Esophagus muscularis mucosa (tissue), 4 donors: ENCODE measurements at regions not wholly inside any gene's neighbourhood (a gene's known extent, or its start where the extent isn't known, plus 50 kb on each side); places are given as distances from the start of the nearest gene placed in this dataset.

Experiments used
- DNase-seq: peaks from one replicate; pipeline ENCODE4 v3.0.0-alpha.2; 2017; ENCODE audit errors: extremely low spot score
- H3K27ac ChIP-seq, 4 donors: fragments of 200-600 bp; sonication (generic); replicated peaks in 1 of 4; 1 replicate in 3 of 4; 2 replicates in 1 of 4; pipeline ENCODE4 v1.5.1; 2016 to 2019; ENCODE audit warnings: mild to moderate bottlenecking in 1 of 4
- H3K27me3 ChIP-seq, 4 donors: fragments of 200-600 bp; sonication (generic); one replicate each; pipeline versions ENCODE4 v1.5.1 to v1.6.0; 2016 to 2019
- H3K36me3 ChIP-seq, 4 donors: fragments of 200-600 bp; sonication (generic); one replicate each; pipeline ENCODE4 v1.5.1; 2016 to 2019
- H3K4me1 ChIP-seq, 4 donors: fragments of 200-600 bp; sonication (generic); one replicate each; pipeline ENCODE4 v1.5.1; 2016 to 2019
- H3K4me3 ChIP-seq, 4 donors: fragments of 200-600 bp; sonication (generic); 1 replicate in 2 of 4; 2 replicates in 2 of 4; pipeline ENCODE4 v1.5.1; 2016 to 2019; ENCODE audit warnings: mild to moderate bottlenecking in 4 of 4, moderate library complexity in 1 of 4
- H3K9me3 ChIP-seq, 4 donors: fragments of 200-600 bp; sonication (generic); 1 replicate in 3 of 4; 2 replicates in 1 of 4; pipeline ENCODE4 v1.5.1; 2016 to 2019
- EP300 ChIP-seq: sonication (generic); formaldehyde crosslinking; IDR thresholded peaks from one replicate; pipeline ENCODE4 v1.6.1; 2017; ENCODE audit warnings: antibody characterized with exemption
- POLR2A ChIP-seq: fragments of 450-650 bp; IDR thresholded peaks from one replicate; pipeline ENCODE4 v1.6.1; 2017; ENCODE audit warnings: antibody characterized with exemption, moderate library complexity, mild to moderate bottlenecking, low read depth
- POLR2AphosphoS5 ChIP-seq, 2 donors: sonication (generic); formaldehyde crosslinking; IDR thresholded peaks; one replicate each; pipeline ENCODE4 v1.6.1; 2017; ENCODE audit warnings: antibody characterized with exemption in 2 of 2
- WGBS: methylation state at CpG from one replicate; pipeline ENCODE4 v1.1.5; 2018; 5-methylcytosine and 5-hydroxymethylcytosine counted together
- intact Hi-C: fragments of 100-400 bp; cut with DNase I; formaldehyde crosslinking; loops from one replicate; pipeline ENCODE4 v1.15.1; 2023
- TF ChIP-seq, protein P1 (sequence below), 3 experiments: fragments of 200-600 bp in 2 of 3; fragments of 450-650 bp in 1 of 3; sonication (generic) in 2 of 3; IDR thresholded peaks; one replicate each; pipeline ENCODE4 v1.5.1; 2017 to 2019; ENCODE audit warnings: antibody characterized with exemption in 3 of 3, mild to moderate bottlenecking in 2 of 3, moderate library complexity in 1 of 3

DNA sequence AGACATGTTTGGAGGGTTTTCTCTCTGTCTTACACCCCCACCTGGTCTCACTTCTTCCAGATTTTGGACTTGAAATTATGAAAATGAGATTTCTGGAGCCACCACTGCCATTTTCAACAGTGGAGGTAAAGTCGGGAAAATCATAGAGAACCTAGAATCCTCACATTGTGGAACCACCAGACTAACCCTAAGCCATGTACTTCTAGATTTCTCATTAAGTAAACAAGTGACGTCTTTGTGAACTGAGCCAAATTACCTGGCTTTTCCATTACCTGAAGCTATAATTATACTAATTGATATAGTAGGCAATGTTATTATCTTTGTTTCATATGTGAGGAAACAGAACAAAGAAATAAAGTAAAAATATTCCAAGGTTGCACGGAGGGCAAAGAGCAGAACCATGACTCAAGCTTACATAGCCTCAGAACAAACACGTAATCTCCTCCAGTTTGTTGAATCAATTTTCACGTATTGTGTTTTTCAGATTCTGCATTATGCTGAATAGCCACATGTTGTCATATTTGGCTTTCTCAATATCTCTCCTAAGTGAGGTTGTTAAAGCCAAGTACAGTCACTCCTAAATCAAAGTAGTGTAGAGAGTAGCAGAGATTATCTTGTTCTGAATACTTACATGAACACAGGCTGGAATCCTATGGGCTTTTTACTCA, 101.3 kb upstream of the CMC1 start:
- WGBS: 76% methylated on average over 5 of the region's 5 CpGs
- Histone ChIP-seq H3K27me3 (no peaks in the 10 kb centered on the region), H3K36me3 (no peaks in the 10 kb centered on the region), H3K4me3 (no peak overlapping the region), H3K9me3 (no peaks in the 10 kb centered on the region), H3K27ac (peak overlapping the region in 2 of 4 donors; percentile 35 to 61), H3K4me1 (peaks cover 0 to 9% (median 2%) of the 10 kb centered on the region in 4 donors)
- no peak for DNase-seq
- TF ChIP-seq POLR2A (no peak), EP300 (no peak), POLR2AphosphoS5 (IDR thresholded peaks at IDR 0.05) (no peak)
- TF ChIP-seq, protein P1, sequence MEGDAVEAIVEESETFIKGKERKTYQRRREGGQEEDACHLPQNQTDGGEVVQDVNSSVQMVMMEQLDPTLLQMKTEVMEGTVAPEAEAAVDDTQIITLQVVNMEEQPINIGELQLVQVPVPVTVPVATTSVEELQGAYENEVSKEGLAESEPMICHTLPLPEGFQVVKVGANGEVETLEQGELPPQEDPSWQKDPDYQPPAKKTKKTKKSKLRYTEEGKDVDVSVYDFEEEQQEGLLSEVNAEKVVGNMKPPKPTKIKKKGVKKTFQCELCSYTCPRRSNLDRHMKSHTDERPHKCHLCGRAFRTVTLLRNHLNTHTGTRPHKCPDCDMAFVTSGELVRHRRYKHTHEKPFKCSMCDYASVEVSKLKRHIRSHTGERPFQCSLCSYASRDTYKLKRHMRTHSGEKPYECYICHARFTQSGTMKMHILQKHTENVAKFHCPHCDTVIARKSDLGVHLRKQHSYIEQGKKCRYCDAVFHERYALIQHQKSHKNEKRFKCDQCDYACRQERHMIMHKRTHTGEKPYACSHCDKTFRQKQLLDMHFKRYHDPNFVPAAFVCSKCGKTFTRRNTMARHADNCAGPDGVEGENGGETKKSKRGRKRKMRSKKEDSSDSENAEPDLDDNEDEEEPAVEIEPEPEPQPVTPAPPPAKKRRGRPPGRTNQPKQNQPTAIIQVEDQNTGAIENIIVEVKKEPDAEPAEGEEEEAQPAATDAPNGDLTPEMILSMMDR (IDR thresholded peaks at IDR 0.05): no peak
- intact Hi-C loops: no loop called here

DNA sequence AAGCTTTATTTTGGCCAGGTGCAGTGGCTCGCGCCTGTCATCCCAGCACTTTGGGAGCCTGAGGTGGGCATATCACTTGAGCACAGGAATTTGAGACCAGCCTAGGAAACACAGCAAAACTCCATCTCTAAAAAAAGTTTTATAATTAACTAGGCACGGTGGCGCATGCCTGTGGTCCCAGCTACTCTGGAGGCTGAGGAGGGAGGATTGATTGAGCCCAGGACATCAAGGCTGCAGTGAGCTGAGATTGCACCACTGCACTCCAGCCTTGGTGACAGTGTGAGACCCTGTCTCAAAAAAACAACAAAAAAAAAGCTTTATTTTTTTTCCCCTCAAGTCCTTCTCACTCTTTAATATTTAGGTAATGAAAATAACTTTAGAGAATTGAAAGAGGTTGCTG, 100.8 kb upstream of the CMC1 start:
- Histone ChIP-seq H3K4me1 (peaks cover 0 to 9% (median 2%) of the 10 kb centered on the region in 4 donors), H3K27ac (no peak overlapping the region), H3K4me3 (no peak overlapping the region), H3K36me3 (no peaks in the 10 kb centered on the region), H3K27me3 (no peaks in the 10 kb centered on the region), H3K9me3 (no peaks in the 10 kb centered on the region)
- 91% methylated on average over 4 of the region's 4 CpGs for WGBS
- intact Hi-C loops: no loop called here
- no peak for DNase-seq
- no peak for TF ChIP-seq POLR2A
- TF ChIP-seq POLR2AphosphoS5 (IDR thresholded peaks at IDR 0.05): no peak

DNA sequence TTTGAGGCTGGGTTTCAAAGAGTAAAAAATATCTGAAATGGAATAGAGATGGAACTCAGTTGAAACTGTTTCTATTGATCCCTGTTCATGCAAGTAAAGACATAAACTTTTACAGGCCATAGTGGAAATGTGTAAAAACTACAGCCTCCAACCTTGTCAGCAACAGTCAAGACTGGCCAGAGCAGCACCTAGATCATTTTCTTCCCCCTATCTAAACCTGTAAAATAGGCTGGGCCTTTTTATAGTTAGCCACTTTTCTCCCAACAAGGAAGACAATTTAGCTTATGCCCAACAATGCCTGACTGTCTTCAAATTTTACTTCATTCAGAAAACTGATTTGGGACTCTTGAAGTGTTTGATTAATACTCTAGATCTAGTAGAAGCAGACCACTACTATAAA, 91.5 kb upstream of the CMC1 start:
- TF ChIP-seq POLR2AphosphoS5 (IDR thresholded peaks at IDR 0.05) (no peak), EP300 (no peak), POLR2A (no peak)
- TF ChIP-seq, protein P1 (IDR thresholded peaks at IDR 0.05): no peak
- H3K4me3 ChIP-seq: no peak overlapping the region
- H3K27me3 ChIP-seq: no peaks in the 10 kb centered on the region
- H3K27ac ChIP-seq: no peak overlapping the region
- DNase-seq: no peak
- H3K9me3 ChIP-seq: no peaks in the 10 kb centered on the region
- intact Hi-C loops: no loop called here
- peaks cover 0 to 9% (median 4%) of the 10 kb centered on the region in 4 donors for H3K4me1 ChIP-seq
- no peaks in the 10 kb centered on the region for H3K36me3 ChIP-seq

DNA sequence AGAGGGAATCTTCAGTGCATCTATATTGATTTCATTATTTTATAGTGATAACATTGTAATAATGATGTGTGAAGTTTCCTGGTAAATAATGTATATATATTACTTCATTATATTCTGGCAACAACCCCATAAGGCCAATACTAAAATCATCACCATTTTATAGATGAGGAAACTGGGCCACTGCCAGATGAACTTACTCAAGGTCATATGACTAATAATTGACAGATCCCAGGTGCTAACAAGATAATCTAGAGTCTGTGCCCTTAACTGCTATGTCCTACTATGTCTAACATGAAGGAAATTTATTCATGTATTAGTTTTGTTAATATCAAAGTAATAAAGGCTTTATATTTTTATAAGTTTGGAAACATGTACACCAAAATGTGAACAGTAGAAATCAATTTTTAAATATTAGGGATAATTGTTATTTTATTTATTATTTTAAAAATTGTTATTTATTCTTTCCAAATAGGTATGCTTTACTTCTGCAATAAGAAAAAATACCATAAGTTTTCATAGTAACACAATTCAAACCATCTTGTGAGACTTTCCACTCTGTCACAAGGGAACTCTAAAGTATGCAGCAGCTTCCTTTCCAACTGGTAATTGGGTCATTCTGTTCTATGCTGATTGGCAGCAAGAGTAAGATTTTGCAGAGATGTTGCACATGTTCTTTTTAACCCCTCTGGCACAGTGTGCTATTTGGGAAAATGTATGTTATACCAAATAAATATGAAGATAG, 90.8 kb upstream of the CMC1 start:
- TF ChIP-seq POLR2AphosphoS5 (IDR thresholded peaks at IDR 0.05) (no peak), POLR2A (no peak), EP300 (no peak)
- TF ChIP-seq, protein P1 (IDR thresholded peaks at IDR 0.05): no peak
- intact Hi-C loops: no loop called here
- no peaks in the 10 kb centered on the region for H3K9me3 ChIP-seq
- H3K36me3 ChIP-seq: no peaks in the 10 kb centered on the region
- no peak for DNase-seq
- H3K4me1 ChIP-seq: peaks cover 0 to 9% (median 4%) of the 10 kb centered on the region in 4 donors
- H3K4me3 ChIP-seq: no peak overlapping the region
- H3K27me3 ChIP-seq: no peaks in the 10 kb centered on the region
- H3K27ac ChIP-seq: no peak overlapping the region

DNA sequence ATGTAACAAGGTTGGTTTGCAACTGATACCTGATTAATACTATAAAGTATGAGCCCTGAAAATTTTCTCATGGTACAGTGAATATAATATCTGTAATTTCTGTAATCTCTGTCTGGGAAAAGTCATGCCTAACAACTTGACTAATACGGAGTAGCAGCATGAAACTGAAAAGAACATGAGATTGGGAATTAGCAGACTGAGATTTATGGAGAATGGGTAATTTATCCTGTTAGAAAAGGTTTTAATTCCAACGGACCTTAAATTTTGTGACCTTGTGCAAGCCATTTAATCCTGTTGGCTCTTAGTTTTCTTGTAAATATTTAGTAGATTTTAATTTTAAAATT, 90.2 kb upstream of the CMC1 start:
- no peaks in the 10 kb centered on the region for H3K36me3 ChIP-seq
- H3K9me3 ChIP-seq: no peaks in the 10 kb centered on the region
- H3K27me3 ChIP-seq: no peaks in the 10 kb centered on the region
- 62% methylated on average over 2 of the region's 2 CpGs for WGBS
- peaks cover 0 to 9% (median 4%) of the 10 kb centered on the region in 4 donors for H3K4me1 ChIP-seq
- H3K4me3 ChIP-seq: no peak overlapping the region
- TF ChIP-seq POLR2A (no peak), EP300 (no peak), POLR2AphosphoS5 (IDR thresholded peaks at IDR 0.05) (no peak)
- DNase-seq: no peak
- intact Hi-C loops: no loop called here
- H3K27ac ChIP-seq: no peak overlapping the region
